ENCODE measurements at regions not wholly inside any gene's neighbourhood (a gene's known extent, or its start where the extent isn't known, plus 50 kb on each side); places are given as distances from the start of the nearest gene placed in this dataset.

DNA sequence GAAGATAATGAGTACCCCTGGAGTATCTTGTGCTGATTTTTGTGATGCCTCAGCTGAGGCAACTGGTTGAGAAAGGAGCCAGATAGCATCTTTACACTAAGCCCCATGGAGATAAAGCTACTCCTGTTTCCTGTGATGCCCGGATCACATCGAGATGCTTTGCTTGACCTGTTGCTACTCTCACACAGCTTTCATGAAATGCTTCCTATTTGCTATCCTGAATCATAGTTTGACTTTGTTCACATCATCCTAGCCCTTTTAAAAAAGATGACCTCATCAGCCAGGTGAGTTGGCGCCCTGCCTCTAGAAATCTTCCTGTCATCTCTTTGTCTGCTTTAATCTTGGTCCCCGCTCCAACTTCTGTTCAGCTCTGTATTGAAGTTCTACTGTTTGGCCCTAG is 409.6 kb upstream of the TBL1XR1 start:
- Histone ChIP-seq H3K9me3 (ENCODE audit: low read depth) (no peaks in the 10 kb centered on the region), H3K36me3 (no peaks in the 10 kb centered on the region), H3K27me3 (no peaks in the 10 kb centered on the region), H3K27ac (no peak overlapping the region), H3K4me1 (ENCODE audit: low read depth) (no peaks in the 10 kb centered on the region), H3K4me3 (no peak overlapping the region)
- TF ChIP-seq CTCF (IDR thresholded peaks at IDR 0.05; ENCODE audit: low read depth, low read length), result no peak
- no peak for DNase-seq (ENCODE audit: low read depth in 1 of 2, low spot score in 1 of 2)

- Histone ChIP-seq H3K27me3 (no peaks in the 10 kb centered on the region), H3K9me3 (ENCODE audit: low read depth) (no peaks in the 10 kb centered on the region), H3K36me3 (no peaks in the 10 kb centered on the region), H3K4me1 (ENCODE audit: low read depth) (no peaks in the 10 kb centered on the region), H3K4me3 (no peak overlapping the region), H3K27ac (no peak overlapping the region)
- TF ChIP-seq CTCF (IDR thresholded peaks at IDR 0.05; ENCODE audit: low read depth, low read length), result no peak
- DNase-seq (ENCODE audit: low read depth in 1 of 2, low spot score in 1 of 2), result no peak
Measured at GRCh38 chr3:177607589-177607988, 410.3 kb upstream of the TBL1XR1 start.

DNA sequence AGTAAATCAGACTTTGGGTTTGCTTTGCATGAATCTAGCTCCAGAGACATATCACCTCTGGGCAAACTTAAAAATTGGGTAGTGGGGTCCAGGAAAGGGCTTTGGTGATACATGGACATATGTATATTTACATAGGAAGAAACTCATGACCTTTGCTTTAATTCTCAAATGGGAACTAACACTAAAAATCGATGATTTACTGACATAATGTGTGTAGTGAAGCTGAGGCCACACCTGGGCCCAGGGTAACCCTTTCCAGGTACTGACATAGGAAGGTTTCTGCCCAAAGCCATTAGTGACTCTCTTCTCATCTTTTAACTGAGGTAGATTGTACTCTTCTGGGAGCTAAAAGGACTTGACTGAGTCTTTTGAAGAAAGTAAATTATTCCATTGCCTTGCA is 411.2 kb upstream of the TBL1XR1 start:
- Histone ChIP-seq H3K4me1 (ENCODE audit: low read depth) (no peaks in the 10 kb centered on the region), H3K27ac (no peak overlapping the region), H3K36me3 (no peaks in the 10 kb centered on the region), H3K9me3 (ENCODE audit: low read depth) (no peaks in the 10 kb centered on the region), H3K27me3 (no peaks in the 10 kb centered on the region), H3K4me3 (no peak overlapping the region)
- TF ChIP-seq CTCF (IDR thresholded peaks at IDR 0.05; ENCODE audit: low read depth, low read length), result no peak
- no peak for DNase-seq (ENCODE audit: low read depth in 1 of 2, low spot score in 1 of 2)

DNA sequence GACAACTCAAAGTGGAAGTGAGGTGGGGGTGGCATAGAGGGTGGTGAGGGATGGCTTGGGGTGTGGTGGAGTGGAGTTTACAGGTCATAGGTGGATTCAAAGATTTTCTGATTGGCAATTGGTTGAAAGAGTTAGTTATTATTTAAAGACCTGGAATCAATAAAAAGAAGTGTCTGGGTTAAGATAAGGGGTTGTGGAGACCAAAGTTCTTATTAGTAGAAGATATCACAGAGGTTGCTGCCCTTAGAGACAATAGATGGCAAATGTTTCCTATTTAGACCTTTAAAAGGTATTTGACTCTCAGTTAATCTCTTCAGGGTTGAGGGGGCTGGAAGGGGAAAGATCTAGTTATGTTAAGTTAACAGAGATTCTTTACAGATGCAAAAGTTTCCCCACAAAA is 412.3 kb upstream of the TBL1XR1 start:
- no peak for TF ChIP-seq CTCF (IDR thresholded peaks at IDR 0.05; ENCODE audit: low read depth, low read length)
- Histone ChIP-seq H3K27ac (no peak overlapping the region), H3K9me3 (ENCODE audit: low read depth) (no peaks in the 10 kb centered on the region), H3K27me3 (no peaks in the 10 kb centered on the region), H3K4me3 (no peak overlapping the region), H3K36me3 (no peaks in the 10 kb centered on the region), H3K4me1 (ENCODE audit: low read depth) (no peaks in the 10 kb centered on the region)
- no peak for DNase-seq (ENCODE audit: low read depth in 1 of 2, low spot score in 1 of 2)

DNA sequence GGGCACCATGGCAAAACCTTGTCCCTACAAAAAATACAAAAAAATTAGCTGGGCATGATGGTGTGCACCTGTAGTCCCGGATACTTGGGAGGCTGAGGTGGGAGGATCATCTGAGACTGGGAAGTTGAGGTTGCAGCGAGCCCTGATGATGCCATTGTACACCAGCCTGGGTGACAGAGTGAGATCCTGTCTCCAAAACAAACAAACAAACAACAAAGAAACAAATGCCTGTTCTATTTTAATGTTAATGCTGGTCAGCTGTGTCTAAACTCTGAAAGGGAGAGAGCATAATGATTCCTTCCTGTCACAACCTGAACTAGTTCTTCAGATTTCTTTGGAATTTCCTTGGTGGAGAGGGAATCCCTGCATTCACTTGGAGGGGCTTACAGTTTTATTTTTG is 413.0 kb upstream of the TBL1XR1 start:
- H3K27ac ChIP-seq, result no peak overlapping the region

More for the DNA sequence above, 413.0 kb upstream of the TBL1XR1 start:
- Histone ChIP-seq H3K27me3 (no peaks in the 10 kb centered on the region), H3K9me3 (ENCODE audit: low read depth) (no peaks in the 10 kb centered on the region), H3K4me3 (no peak overlapping the region), H3K4me1 (ENCODE audit: low read depth) (no peaks in the 10 kb centered on the region), H3K36me3 (no peaks in the 10 kb centered on the region)
- no peak for DNase-seq (ENCODE audit: low read depth in 1 of 2, low spot score in 1 of 2)
- TF ChIP-seq CTCF (IDR thresholded peaks at IDR 0.05; ENCODE audit: low read depth, low read length), result no peak
